ENCODE measurements at regions not wholly inside any gene's neighbourhood (a gene's known extent, or its start where the extent isn't known, plus 50 kb on each side); places are given as distances from the start of the nearest gene placed in this dataset.
"Not testable (repeated sequence)": the region's sequence is repeated elsewhere in the genome, so short reads cannot be mapped to it uniquely, and the experiment has no call there.

GRCh38 chr9:63794081-63794685 lies 1490.8 kb downstream of the FOXD4L5 start:
- FAIRE-seq; H3K4me1 ChIP-seq (replicated peaks in 1 of 2; ENCODE audit: control insufficient read depth in 2 of 2, insufficient read depth in 2 of 2, low read length in 2 of 2); H3K4me2 ChIP-seq (ENCODE audit: insufficient read depth, low read length); H2AFZ ChIP-seq (ENCODE audit: low read depth, low read length); BruUV-seq (replicated peaks); H3K9ac ChIP-seq (ENCODE audit: insufficient read depth in 1 of 2, low read depth in 2 of 2, low read length in 2 of 2); H3K4me3 ChIP-seq; DNase-seq (ENCODE audit: extremely low read depth in 1 of 4, low spot score in 3 of 4); CTCF ChIA-PET (ENCODE audit: low intra/inter-chr PET ratio); H3K36me3 ChIP-seq (ENCODE audit: control insufficient read depth, insufficient read depth, low read length); H3K9me3 ChIP-seq (replicated peaks; ENCODE audit: control insufficient read depth, insufficient read depth, low read depth, low read length); in situ Hi-C loops (cut with MboI); POLR2A ChIA-PET; H3K9me1 ChIP-seq (ENCODE audit: control insufficient read depth, insufficient read depth, low read length); intact Hi-C loops (cut with micrococcal nuclease); H3K79me2 ChIP-seq (ENCODE audit: control insufficient read depth, insufficient read depth, low read length); H4K20me1 ChIP-seq (replicated peaks; ENCODE audit: control insufficient read depth, insufficient read depth, low read length); H3K27me3 ChIP-seq (ENCODE audit: control insufficient read depth in 2 of 2, insufficient read depth in 2 of 2, low read length in 2 of 2); H3K27ac ChIP-seq (ENCODE audit: extremely low read depth, low read depth, low read length): not testable (repeated sequence)
- peak; percentile 25; the same call in 1 of the 3 replicates for ATAC-seq
- 3% methylated on average over 8 of the region's 8 CpGs for WGBS (ENCODE audit: insufficient coverage, low coverage, missing lambda C conversion rate)

GRCh38 chr9:63787454-63787853 lies 1497.6 kb downstream of the FOXD4L5 start:
- H3K9me1 ChIP-seq (ENCODE audit: control insufficient read depth, insufficient read depth, low read length); H3K9me3 ChIP-seq (replicated peaks; ENCODE audit: control insufficient read depth, insufficient read depth, low read depth, low read length); H3K4me2 ChIP-seq (ENCODE audit: insufficient read depth, low read length); in situ Hi-C loops (cut with MboI); H3K9ac ChIP-seq (ENCODE audit: insufficient read depth in 1 of 2, low read depth in 2 of 2, low read length in 2 of 2); H3K27ac ChIP-seq (ENCODE audit: extremely low read depth, low read depth, low read length); FAIRE-seq; H3K36me3 ChIP-seq (ENCODE audit: control insufficient read depth, insufficient read depth, low read length); intact Hi-C loops (cut with micrococcal nuclease); ATAC-seq; H3K4me3 ChIP-seq; H3K4me1 ChIP-seq (replicated peaks in 1 of 2; ENCODE audit: control insufficient read depth in 2 of 2, insufficient read depth in 2 of 2, low read length in 2 of 2); POLR2A ChIA-PET; H3K79me2 ChIP-seq (ENCODE audit: control insufficient read depth, insufficient read depth, low read length); BruUV-seq (replicated peaks); H4K20me1 ChIP-seq (replicated peaks; ENCODE audit: control insufficient read depth, insufficient read depth, low read length); H2AFZ ChIP-seq (ENCODE audit: low read depth, low read length); H3K27me3 ChIP-seq (ENCODE audit: control insufficient read depth in 2 of 2, insufficient read depth in 2 of 2, low read length in 2 of 2); CTCF ChIA-PET (ENCODE audit: low intra/inter-chr PET ratio); DNase-seq (ENCODE audit: extremely low read depth in 1 of 4, low spot score in 3 of 4): not testable (repeated sequence)
- WGBS (ENCODE audit: insufficient coverage, low coverage, missing lambda C conversion rate) = 0% methylated on average over 3 of the region's 3 CpGs

- H3K36me3 ChIP-seq (ENCODE audit: control insufficient read depth, insufficient read depth, low read length); BruUV-seq (replicated peaks); in situ Hi-C loops (cut with MboI); H3K4me3 ChIP-seq; H3K4me2 ChIP-seq (ENCODE audit: insufficient read depth, low read length); POLR2A ChIA-PET; H3K27me3 ChIP-seq (ENCODE audit: control insufficient read depth in 2 of 2, insufficient read depth in 2 of 2, low read length in 2 of 2); H3K9me1 ChIP-seq (ENCODE audit: control insufficient read depth, insufficient read depth, low read length); H3K27ac ChIP-seq (ENCODE audit: extremely low read depth, low read depth, low read length); H4K20me1 ChIP-seq (replicated peaks; ENCODE audit: control insufficient read depth, insufficient read depth, low read length); intact Hi-C loops (cut with micrococcal nuclease); DNase-seq (ENCODE audit: extremely low read depth in 1 of 4, low spot score in 3 of 4); ATAC-seq; H3K9ac ChIP-seq (ENCODE audit: insufficient read depth in 1 of 2, low read depth in 2 of 2, low read length in 2 of 2); FAIRE-seq; H2AFZ ChIP-seq (ENCODE audit: low read depth, low read length); H3K4me1 ChIP-seq (replicated peaks in 1 of 2; ENCODE audit: control insufficient read depth in 2 of 2, insufficient read depth in 2 of 2, low read length in 2 of 2); CTCF ChIA-PET (ENCODE audit: low intra/inter-chr PET ratio); H3K79me2 ChIP-seq (ENCODE audit: control insufficient read depth, insufficient read depth, low read length); H3K9me3 ChIP-seq (replicated peaks; ENCODE audit: control insufficient read depth, insufficient read depth, low read depth, low read length): not testable (repeated sequence)
- 3% methylated on average over 9 of the region's 15 CpGs for WGBS (ENCODE audit: insufficient coverage, low coverage, missing lambda C conversion rate)
These were observed 1500.0 kb downstream of the FOXD4L5 start for GRCh38 chr9:63785059-63785458.

DNA sequence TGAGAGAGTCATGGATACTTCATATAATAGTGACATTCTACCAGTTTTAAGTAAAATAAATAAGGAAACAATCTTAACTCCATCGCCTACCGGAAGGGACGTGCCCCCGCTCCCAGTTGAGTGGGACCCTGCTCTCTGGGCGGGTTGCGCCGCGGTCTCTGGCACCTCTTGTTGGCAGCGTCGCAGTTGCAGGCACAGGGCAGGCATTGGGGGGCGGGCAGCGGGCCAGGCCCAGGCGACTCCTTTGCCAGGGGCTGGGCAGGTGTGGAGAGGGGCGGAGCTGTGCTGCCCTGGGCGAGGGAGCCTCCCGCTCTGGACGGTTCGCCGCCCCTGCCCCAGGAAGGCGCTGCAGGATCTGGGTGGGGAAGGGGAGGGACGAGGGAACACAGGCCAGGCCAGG lies 1500.6 kb downstream of the FOXD4L5 start:
- intact Hi-C loops (cut with micrococcal nuclease); FAIRE-seq; DNase-seq (ENCODE audit: extremely low read depth in 1 of 4, low spot score in 3 of 4); H3K27ac ChIP-seq (ENCODE audit: extremely low read depth, low read depth, low read length); H3K27me3 ChIP-seq (ENCODE audit: control insufficient read depth in 2 of 2, insufficient read depth in 2 of 2, low read length in 2 of 2); H3K4me3 ChIP-seq; H3K36me3 ChIP-seq (ENCODE audit: control insufficient read depth, insufficient read depth, low read length); H2AFZ ChIP-seq (ENCODE audit: low read depth, low read length); H3K4me2 ChIP-seq (ENCODE audit: insufficient read depth, low read length); H3K9ac ChIP-seq (ENCODE audit: insufficient read depth in 1 of 2, low read depth in 2 of 2, low read length in 2 of 2); POLR2A ChIA-PET; H3K79me2 ChIP-seq (ENCODE audit: control insufficient read depth, insufficient read depth, low read length); H3K9me3 ChIP-seq (replicated peaks; ENCODE audit: control insufficient read depth, insufficient read depth, low read depth, low read length); BruUV-seq (replicated peaks); H3K4me1 ChIP-seq (replicated peaks in 1 of 2; ENCODE audit: control insufficient read depth in 2 of 2, insufficient read depth in 2 of 2, low read length in 2 of 2); CTCF ChIA-PET (ENCODE audit: low intra/inter-chr PET ratio); H4K20me1 ChIP-seq (replicated peaks; ENCODE audit: control insufficient read depth, insufficient read depth, low read length); H3K9me1 ChIP-seq (ENCODE audit: control insufficient read depth, insufficient read depth, low read length); ATAC-seq; in situ Hi-C loops (cut with MboI): not testable (repeated sequence)
- 0% methylated on average over 6 of the region's 21 CpGs for WGBS (ENCODE audit: insufficient coverage, low coverage, missing lambda C conversion rate)
